ENCODE measurements at regions not wholly inside any gene's neighbourhood (a gene's known extent, or its start where the extent isn't known, plus 50 kb on each side); places are given as distances from the start of the nearest gene placed in this dataset.

GRCh38 chr3:148036331-148036876 is 627.2 kb downstream of the ZIC1 start:
- TF ChIP-seq TCF12 (IDR thresholded peaks at IDR 0.05; ENCODE audit: low read depth) (no peak), NFIC (IDR thresholded peaks at IDR 0.05) (no peak), USF1 (IDR thresholded peaks at IDR 0.05) (no peak)

- TF ChIP-seq FOXM1 (IDR thresholded peaks at IDR 0.05; ENCODE audit: borderline replicate concordance, low read depth), result no peak
- no peak for TF ChIP-seq EGR1 (IDR thresholded peaks at IDR 0.05)
- TF ChIP-seq YY1 (IDR thresholded peaks at IDR 0.05; ENCODE audit: low read depth), result no peak
- TF ChIP-seq NFIC (IDR thresholded peaks at IDR 0.05), result no peak
- no peak for TF ChIP-seq TAF1 (IDR thresholded peaks at IDR 0.05; ENCODE audit: low read depth)
- no peak for TF ChIP-seq MAX (IDR thresholded peaks at IDR 0.05)
- TF ChIP-seq REST (IDR thresholded peaks at IDR 0.05; ENCODE audit: low read depth), result no peak
- no peak for TF ChIP-seq EP300 (IDR thresholded peaks at IDR 0.05; ENCODE audit: borderline replicate concordance)
- no peak for TF ChIP-seq CREB1 (IDR thresholded peaks at IDR 0.05; ENCODE audit: low read depth)
- no peak for TF ChIP-seq RAD21 (IDR thresholded peaks at IDR 0.05; ENCODE audit: low read depth)
- TF ChIP-seq TCF12 (IDR thresholded peaks at IDR 0.05; ENCODE audit: low read depth), result no peak
- no peak for TF ChIP-seq ZBTB7A (IDR thresholded peaks at IDR 0.05; ENCODE audit: low read depth)
Observed at GRCh38 chr3:148042663-148043445, 633.7 kb downstream of the ZIC1 start.

GRCh38 chr3:148044151-148044550 is 635.0 kb downstream of the ZIC1 start:
- TF ChIP-seq EGR1 (IDR thresholded peaks at IDR 0.05) (no peak), YY1 (IDR thresholded peaks at IDR 0.05; ENCODE audit: low read depth) (no peak), ZBTB7A (IDR thresholded peaks at IDR 0.05; ENCODE audit: low read depth) (no peak), TAF1 (IDR thresholded peaks at IDR 0.05; ENCODE audit: low read depth) (no peak), NFIC (IDR thresholded peaks at IDR 0.05) (no peak), EP300 (IDR thresholded peaks at IDR 0.05; ENCODE audit: borderline replicate concordance) (no peak), FOXM1 (IDR thresholded peaks at IDR 0.05; ENCODE audit: borderline replicate concordance, low read depth) (no peak), USF1 (IDR thresholded peaks at IDR 0.05) (no peak), TEAD4 (IDR thresholded peaks at IDR 0.05) (no peak), REST (IDR thresholded peaks at IDR 0.05; ENCODE audit: low read depth) (no peak), MAX (IDR thresholded peaks at IDR 0.05) (no peak), CREB1 (IDR thresholded peaks at IDR 0.05; ENCODE audit: low read depth) (no peak), TCF12 (IDR thresholded peaks at IDR 0.05; ENCODE audit: low read depth) (no peak), CEBPB (IDR thresholded peaks at IDR 0.05) (no peak), RAD21 (IDR thresholded peaks at IDR 0.05; ENCODE audit: low read depth) (no peak)

GRCh38 chr3:148054999-148055398 is 642.7 kb upstream of the AGTR1 start:
- TF ChIP-seq USF1 (IDR thresholded peaks at IDR 0.05) (no peak), FOXM1 (IDR thresholded peaks at IDR 0.05; ENCODE audit: borderline replicate concordance, low read depth) (no peak), ZBTB7A (IDR thresholded peaks at IDR 0.05; ENCODE audit: low read depth) (no peak), CEBPB (IDR thresholded peaks at IDR 0.05) (no peak), EP300 (IDR thresholded peaks at IDR 0.05; ENCODE audit: borderline replicate concordance) (no peak), NFIC (IDR thresholded peaks at IDR 0.05) (no peak), YY1 (IDR thresholded peaks at IDR 0.05; ENCODE audit: low read depth) (no peak), TCF12 (IDR thresholded peaks at IDR 0.05; ENCODE audit: low read depth) (no peak), TEAD4 (IDR thresholded peaks at IDR 0.05) (no peak), MAX (IDR thresholded peaks at IDR 0.05) (no peak), RAD21 (IDR thresholded peaks at IDR 0.05; ENCODE audit: low read depth) (no peak)

- TF ChIP-seq EGR1 (IDR thresholded peaks at IDR 0.05), result no peak
- TF ChIP-seq CREB1 (IDR thresholded peaks at IDR 0.05; ENCODE audit: low read depth), result no peak
- TF ChIP-seq CEBPB (IDR thresholded peaks at IDR 0.05), result no peak
- TF ChIP-seq YY1 (IDR thresholded peaks at IDR 0.05; ENCODE audit: low read depth), result no peak
- TF ChIP-seq TCF12 (IDR thresholded peaks at IDR 0.05; ENCODE audit: low read depth), result no peak
- TF ChIP-seq USF1 (IDR thresholded peaks at IDR 0.05), result no peak
Observed at GRCh38 chr3:148062590-148062989, 635.1 kb upstream of the AGTR1 start.
